Caco-2 (cell line): ENCODE measurements at regions not wholly inside any gene's neighbourhood (a gene's known extent, or its start where the extent isn't known, plus 50 kb on each side); places are given as distances from the start of the nearest gene placed in this dataset.

Source experiments
- BruUV-seq: library from RNA; stranded (reverse); fragments of 400-500 nt; replicated peaks from 2 replicates; lab custom pipeline; 2021; lab: Mats Ljungman, UMichigan
- CTCF ChIA-PET: fragments of 300-600 bp; sonication (Branson Sonifier 250); formaldehyde crosslinking; loops from one replicate; lab custom pipeline; 2022; ENCODE audit warnings: antibody characterized with exemption; lab: Charles Lee
- POLR2A ChIA-PET: fragments of 300-600 bp; sonication (Branson Sonifier 250); formaldehyde crosslinking; loops from one replicate; lab custom pipeline; 2022; ENCODE audit warnings: antibody characterized with exemption; lab: Charles Lee
- DNase-seq, 2 experiments: peaks; one replicate each; pipeline versions ENCODE4 v3.0.0 to v3.0.0-alpha.2; 2020 to 2022
- H3K27me3 ChIP-seq: replicated peaks from 2 replicates; pipeline ENCODE4 v1.6.0; 2011; ENCODE audit warnings: low read length; ENCODE audit not compliant: control insufficient read depth, insufficient read depth
- H3K36me3 ChIP-seq: 2 replicates; pipeline ENCODE4 v1.5.1; 2011; ENCODE audit warnings: low read length; ENCODE audit not compliant: control insufficient read depth, insufficient read depth
- H3K4me1 ChIP-seq: fragments of 250-450 bp; sonication (Bioruptor Pico); 2 replicates; pipeline ENCODE4 v1.5.1; 2020; ENCODE audit warnings: mild to moderate bottlenecking
- H3K4me3 ChIP-seq: 2 replicates; pipeline ENCODE4 v1.5.1; 2011; ENCODE audit warnings: low read depth, mild to moderate bottlenecking, control low read depth, low read length
- H3K9me3 ChIP-seq: fragments of 250-450 bp; sonication (Bioruptor Pico); 2 replicates; pipeline ENCODE4 v1.5.1; 2020; ENCODE audit warnings: mild to moderate bottlenecking, moderate library complexity
- H3K27ac Mint-ChIP-seq: one replicate; pipeline ENCODE4 v1.8.0; 2022; ENCODE audit warnings: mixed read lengths; ENCODE audit not compliant: unreplicated experiment
- H3K27me3 Mint-ChIP-seq: one replicate; pipeline ENCODE4 v1.8.0; 2022; ENCODE audit warnings: mixed read lengths; ENCODE audit not compliant: insufficient read depth, unreplicated experiment
- H3K36me3 Mint-ChIP-seq: one replicate; pipeline ENCODE4 v1.8.0; 2022; ENCODE audit warnings: mild to moderate bottlenecking, mixed read lengths; ENCODE audit not compliant: insufficient read depth, unreplicated experiment
- H3K4me1 Mint-ChIP-seq: one replicate; pipeline ENCODE4 v1.8.0; 2022; ENCODE audit warnings: low read depth, mixed read lengths; ENCODE audit not compliant: unreplicated experiment
- H3K4me3 Mint-ChIP-seq: one replicate; pipeline ENCODE4 v1.8.0; 2022; ENCODE audit warnings: mild to moderate bottlenecking, moderate library complexity, mixed read lengths; ENCODE audit not compliant: unreplicated experiment
- H3K9me3 Mint-ChIP-seq: one replicate; pipeline ENCODE4 v1.8.0; 2022; ENCODE audit warnings: mixed read lengths; ENCODE audit not compliant: unreplicated experiment
- intact Hi-C: fragments of 100-400 bp; cut with micrococcal nuclease; formaldehyde crosslinking; loops from one replicate; pipeline ENCODE4 v1.10.0; 2022; ENCODE audit not compliant: unreplicated experiment
- TF ChIP-seq, protein P1 (sequence below), 2 experiments: fragments of 200-600 bp in 1 of 2; IDR thresholded peaks; 1 replicate in 1 of 2; 2 replicates in 1 of 2; pipeline versions ENCODE4 v1.5.1 to v1.8.0; 2011 to 2022; ENCODE audit warnings: antibody characterized with exemption in 1 of 2, control low read depth in 1 of 2, inconsistent platforms in 1 of 2, low read depth in 1 of 2, low read length in 1 of 2, mild to moderate bottlenecking in 1 of 2, moderate library complexity in 1 of 2; ENCODE audit not compliant: insufficient read depth in 1 of 2, severe bottlenecking in 1 of 2, unreplicated experiment in 1 of 2

DNA sequence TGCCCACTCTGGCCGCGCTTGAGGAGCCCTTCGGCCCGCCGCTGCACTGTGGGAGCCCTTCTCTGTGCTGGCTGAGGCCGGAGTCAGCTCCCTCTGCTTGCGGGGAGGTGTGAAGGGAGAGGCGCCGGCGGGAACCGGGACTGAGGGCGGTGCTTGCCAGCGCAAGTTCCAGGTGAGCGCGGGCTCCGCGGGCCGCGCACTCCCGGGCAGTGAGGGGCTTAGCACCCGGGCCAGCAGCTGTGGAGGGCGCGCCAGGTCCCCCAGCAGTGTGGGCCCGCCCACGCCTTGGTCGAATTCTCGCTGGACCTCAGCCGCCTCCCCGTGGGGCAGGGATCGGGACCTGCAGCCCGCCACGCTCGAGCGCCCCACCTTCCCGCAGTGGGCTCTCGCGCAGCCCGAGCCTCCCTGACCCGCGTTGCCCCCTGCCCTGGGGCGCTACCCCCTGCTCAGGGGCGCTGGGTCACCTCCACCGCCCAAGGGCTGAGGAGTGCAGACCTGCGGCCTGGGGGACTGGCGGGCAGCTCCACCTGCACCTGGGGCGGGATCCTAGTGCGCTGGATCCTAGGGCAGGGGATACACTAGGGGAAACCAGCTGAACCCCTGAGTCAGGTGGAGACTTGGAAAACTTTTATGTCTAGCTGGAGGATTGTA is 97.3 kb downstream of the CD8B2 start:
- Histone ChIP-seq H3K4me3 (no peak overlapping the region), H3K4me1 (no peaks in the 10 kb centered on the region), H3K36me3 (no peaks in the 10 kb centered on the region), H3K27me3 (no peaks in the 10 kb centered on the region), H3K9me3 (no peaks in the 10 kb centered on the region)
- H3K4me3 Mint-ChIP-seq: no peak overlapping the region
- H3K27me3 Mint-ChIP-seq: peaks cover 11% of the 10 kb centered on the region
- H3K27ac Mint-ChIP-seq: no peak overlapping the region
- POLR2A ChIA-PET: no interaction called here
- no peak for DNase-seq
- H3K36me3 Mint-ChIP-seq: no peaks in the 10 kb centered on the region
- H3K9me3 Mint-ChIP-seq: no peaks in the 10 kb centered on the region
- intact Hi-C loops: loop anchor here (5.0 kb wide), 1 partner anchor 337 kb away; no protein-coding TSS in a partner anchor
- no TSS peak for BruUV-seq
- H3K4me1 Mint-ChIP-seq: peaks cover 7% of the 10 kb centered on the region
- CTCF ChIA-PET: interaction anchor here (2.7 kb wide), 1 partner anchor 21 kb away, joined by 39 read pairs; no protein-coding TSS in a partner anchor
- TF ChIP-seq, protein P1, sequence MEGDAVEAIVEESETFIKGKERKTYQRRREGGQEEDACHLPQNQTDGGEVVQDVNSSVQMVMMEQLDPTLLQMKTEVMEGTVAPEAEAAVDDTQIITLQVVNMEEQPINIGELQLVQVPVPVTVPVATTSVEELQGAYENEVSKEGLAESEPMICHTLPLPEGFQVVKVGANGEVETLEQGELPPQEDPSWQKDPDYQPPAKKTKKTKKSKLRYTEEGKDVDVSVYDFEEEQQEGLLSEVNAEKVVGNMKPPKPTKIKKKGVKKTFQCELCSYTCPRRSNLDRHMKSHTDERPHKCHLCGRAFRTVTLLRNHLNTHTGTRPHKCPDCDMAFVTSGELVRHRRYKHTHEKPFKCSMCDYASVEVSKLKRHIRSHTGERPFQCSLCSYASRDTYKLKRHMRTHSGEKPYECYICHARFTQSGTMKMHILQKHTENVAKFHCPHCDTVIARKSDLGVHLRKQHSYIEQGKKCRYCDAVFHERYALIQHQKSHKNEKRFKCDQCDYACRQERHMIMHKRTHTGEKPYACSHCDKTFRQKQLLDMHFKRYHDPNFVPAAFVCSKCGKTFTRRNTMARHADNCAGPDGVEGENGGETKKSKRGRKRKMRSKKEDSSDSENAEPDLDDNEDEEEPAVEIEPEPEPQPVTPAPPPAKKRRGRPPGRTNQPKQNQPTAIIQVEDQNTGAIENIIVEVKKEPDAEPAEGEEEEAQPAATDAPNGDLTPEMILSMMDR (IDR thresholded peaks at IDR 0.05; ENCODE audit: insufficient read depth in 1 of 2, low read depth in 1 of 2, low read length in 1 of 2, severe bottlenecking in 1 of 2, unreplicated experiment in 1 of 2): no peak

DNA sequence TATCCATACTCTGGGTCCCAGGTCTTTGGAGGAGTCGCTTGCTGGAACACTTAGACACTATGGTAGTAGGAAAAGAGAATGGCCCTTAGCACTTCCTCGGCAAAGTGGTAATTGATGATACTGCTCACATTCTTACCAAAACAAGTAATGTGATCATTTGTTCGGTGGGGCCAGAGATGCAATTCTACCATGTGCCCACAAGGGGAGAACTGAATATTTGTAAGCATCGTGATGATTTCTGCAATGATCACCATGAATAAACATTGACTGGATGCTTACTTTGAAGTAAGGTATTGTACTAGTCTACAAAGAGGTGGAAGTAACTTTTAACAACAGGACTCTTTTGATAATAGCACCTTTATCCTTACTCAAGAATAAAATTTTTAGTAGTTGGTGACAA is 109.7 kb downstream of the CD8B2 start:
- H3K27ac Mint-ChIP-seq: no peak overlapping the region
- no peaks in the 10 kb centered on the region for H3K27me3 ChIP-seq
- POLR2A ChIA-PET: no interaction called here
- intact Hi-C loops: no loop called here
- H3K9me3 Mint-ChIP-seq: no peaks in the 10 kb centered on the region
- H3K4me3 ChIP-seq: no peak overlapping the region
- no peak overlapping the region for H3K4me3 Mint-ChIP-seq
- H3K36me3 Mint-ChIP-seq: no peaks in the 10 kb centered on the region
- no peaks in the 10 kb centered on the region for H3K4me1 Mint-ChIP-seq
- no TSS peak for BruUV-seq
- TF ChIP-seq, protein P1 (IDR thresholded peaks at IDR 0.05; ENCODE audit: insufficient read depth in 1 of 2, low read depth in 1 of 2, low read length in 1 of 2, severe bottlenecking in 1 of 2, unreplicated experiment in 1 of 2): peak; percentile 28 to 34
- DNase-seq: no peak
- H3K36me3 ChIP-seq: no peaks in the 10 kb centered on the region
- H3K4me1 ChIP-seq: no peaks in the 10 kb centered on the region
- no peaks in the 10 kb centered on the region for H3K9me3 ChIP-seq
- peaks cover 9% of the 10 kb centered on the region for H3K27me3 Mint-ChIP-seq
- CTCF ChIA-PET: interaction anchor here (1.2 kb wide), 1 partner anchor 9 kb away, joined by 3 read pairs; no protein-coding TSS in a partner anchor

DNA sequence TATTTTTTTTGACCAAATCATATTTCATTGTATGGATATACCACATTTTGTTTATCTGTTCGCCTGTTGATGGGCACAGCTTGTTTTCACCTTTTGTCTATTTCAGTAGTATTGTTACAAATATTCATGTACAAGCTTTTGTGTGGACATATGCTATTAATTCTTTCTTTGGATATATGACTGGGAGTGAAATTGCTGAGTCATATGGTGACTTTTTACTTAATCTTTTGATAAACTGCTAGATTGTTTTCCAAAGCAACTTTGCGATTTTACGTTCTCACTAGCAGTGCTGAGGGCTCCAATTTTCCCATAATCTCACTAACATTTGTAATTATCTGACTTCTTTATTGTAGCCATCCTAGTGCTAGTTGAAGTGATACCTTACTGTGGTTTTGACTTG is 112.4 kb downstream of the CD8B2 start:
- no peaks in the 10 kb centered on the region for H3K4me1 ChIP-seq
- no peak overlapping the region for H3K4me3 ChIP-seq
- no peaks in the 10 kb centered on the region for H3K36me3 ChIP-seq
- H3K36me3 Mint-ChIP-seq: no peaks in the 10 kb centered on the region
- H3K27ac Mint-ChIP-seq: no peak overlapping the region
- POLR2A ChIA-PET: no interaction called here
- no peaks in the 10 kb centered on the region for H3K9me3 Mint-ChIP-seq
- H3K4me3 Mint-ChIP-seq: no peak overlapping the region
- peaks cover 6% of the 10 kb centered on the region for H3K27me3 Mint-ChIP-seq
- CTCF ChIA-PET: no interaction called here
- no peaks in the 10 kb centered on the region for H3K4me1 Mint-ChIP-seq
- TF ChIP-seq, protein P1 (IDR thresholded peaks at IDR 0.05; ENCODE audit: insufficient read depth in 1 of 2, low read depth in 1 of 2, low read length in 1 of 2, severe bottlenecking in 1 of 2, unreplicated experiment in 1 of 2): no peak
- no peak for DNase-seq
- H3K27me3 ChIP-seq: no peaks in the 10 kb centered on the region
- no TSS peak for BruUV-seq
- no peaks in the 10 kb centered on the region for H3K9me3 ChIP-seq
- intact Hi-C loops: no loop called here
